SU-DHL-6 (cell line): ENCODE measurements at regions not wholly inside any gene's neighbourhood (a gene's known extent, or its start where the extent isn't known, plus 50 kb on each side); places are given as distances from the start of the nearest gene placed in this dataset.

Experiments
- H2AFZ ChIP-seq: fragments of 200-600 bp; sonication (generic); 2 replicates; pipeline ENCODE4 v1.6.1; 2014; ENCODE audit warnings: low read depth, mild to moderate bottlenecking, moderate library complexity, mixed read lengths, antibody characterized with exemption, low read length; ENCODE audit not compliant: severe bottlenecking
- H3F3A ChIP-seq: fragments of 200-600 bp; shearing (Covaris generic); 2 replicates; pipeline ENCODE4 v1.6.0; 2016; ENCODE audit warnings: antibody characterized with exemption, mild to moderate bottlenecking; ENCODE audit not compliant: insufficient read depth
- H3K27ac ChIP-seq: fragments of 200-600 bp; sonication (generic); 2 replicates; pipeline ENCODE4 v1.5.1; 2016; ENCODE audit warnings: low read depth, mild to moderate bottlenecking, low read length, moderate library complexity, mixed read lengths
- H3K27me3 ChIP-seq: fragments of 200-600 bp; sonication (generic), shearing (Covaris generic); 2 replicates; pipeline ENCODE4 v1.6.0; 2014; ENCODE audit warnings: mild to moderate bottlenecking, low read length
- H3K36me3 ChIP-seq: fragments of 200-600 bp; sonication (generic); 2 replicates; pipeline ENCODE4 v1.6.1; 2014; ENCODE audit warnings: mild to moderate bottlenecking, low read length, mixed read lengths
- H3K4me2 ChIP-seq: fragments of 300-600, 200-600 bp; shearing (Covaris generic), sonication (generic); 2 replicates; pipeline ENCODE4 v1.6.0; 2014; ENCODE audit warnings: low read length, low read depth, mild to moderate bottlenecking; ENCODE audit not compliant: poor library complexity, severe bottlenecking
- H3K4me3 ChIP-seq: fragments of 200-600 bp; sonication (generic); 2 replicates; pipeline ENCODE4 v1.5.1; 2014; ENCODE audit warnings: antibody characterized with exemption, low read length, mild to moderate bottlenecking, mixed read lengths; ENCODE audit not compliant: insufficient read depth, poor library complexity, severe bottlenecking
- H3K79me2 ChIP-seq: fragments of 200-600 bp; sonication (generic); 2 replicates; pipeline ENCODE4 v1.6.1; 2014; ENCODE audit warnings: mild to moderate bottlenecking, low read length, moderate library complexity; ENCODE audit not compliant: insufficient read depth
- H3K9ac ChIP-seq: fragments of 200-600 bp; sonication (generic); 2 replicates; pipeline ENCODE4 v1.7.0; 2014; ENCODE audit warnings: mild to moderate bottlenecking, low read length
- H3K9me2 ChIP-seq: fragments of 200-600 bp; sonication (generic); replicated peaks from 2 replicates; pipeline ENCODE4 v1.6.1; 2014; ENCODE audit warnings: low read length; ENCODE audit not compliant: insufficient read depth
- H3K9me3 ChIP-seq: fragments of 200-600 bp; sonication (generic); 2 replicates; pipeline ENCODE4 v1.6.1; 2014; ENCODE audit warnings: low read length, mixed read lengths; ENCODE audit not compliant: insufficient read depth
- H4K20me1 ChIP-seq: fragments of 200-600 bp; sonication (generic); 2 replicates; pipeline ENCODE4 v1.6.1; 2014; ENCODE audit warnings: low read depth, mild to moderate bottlenecking, antibody characterized with exemption, low read length, moderate library complexity, mixed read lengths
- CTCF ChIP-seq: fragments of 200-600 bp; sonication (generic); IDR thresholded peaks from one replicate; pipeline ENCODE4 v1.5.1; 2017; ENCODE audit warnings: antibody characterized with exemption, mild to moderate bottlenecking, low read length, moderate library complexity; ENCODE audit not compliant: insufficient read depth, poor library complexity, severe bottlenecking
- EZH2phosphoT487 ChIP-seq: fragments of 200-600 bp; sonication (generic), shearing (Covaris generic); conservative IDR thresholded peaks from 2 replicates; pipeline ENCODE4 v1.6.1; 2018; ENCODE audit warnings: mild to moderate bottlenecking, antibody characterized with exemption, low read length, moderate library complexity, mixed read lengths

- Histone ChIP-seq H3K9me3 (no peaks in the 10 kb centered on the region), H3K79me2 (no peaks in the 10 kb centered on the region), H3K9me2 (no peaks in the 10 kb centered on the region), H3K9ac (no peak overlapping the region), H3K36me3 (no peaks in the 10 kb centered on the region), H3K4me3 (no peak overlapping the region), H3K27me3 (no peaks in the 10 kb centered on the region), H2AFZ (no peak overlapping the region), H4K20me1 (no peaks in the 10 kb centered on the region), H3F3A (no peaks in the 10 kb centered on the region), H3K4me2 (no peak overlapping the region), H3K27ac (no peak overlapping the region)
- TF ChIP-seq CTCF (no peak), EZH2phosphoT487 (no peak)
Observed at GRCh38 chr19:28730791-28731512, 482.0 kb downstream of the UQCRFS1 start.

- Histone ChIP-seq H4K20me1 (no peaks in the 10 kb centered on the region), H3K9me2 (no peaks in the 10 kb centered on the region), H3K4me2 (no peak overlapping the region), H3K27me3 (no peaks in the 10 kb centered on the region), H3K79me2 (no peaks in the 10 kb centered on the region), H2AFZ (no peak overlapping the region), H3K9ac (no peak overlapping the region), H3K36me3 (no peaks in the 10 kb centered on the region), H3F3A (no peaks in the 10 kb centered on the region), H3K9me3 (no peaks in the 10 kb centered on the region), H3K4me3 (no peak overlapping the region), H3K27ac (no peak overlapping the region)
- TF ChIP-seq CTCF (no peak), EZH2phosphoT487 (no peak)
Observed at GRCh38 chr19:28727480-28728159, 485.3 kb downstream of the UQCRFS1 start.

- H3K4me3 ChIP-seq = no peak overlapping the region
Observed at GRCh38 chr19:28726533-28727479, 486.1 kb downstream of the UQCRFS1 start.

More at GRCh38 chr19:28726533-28727479, 486.1 kb downstream of the UQCRFS1 start:
- Histone ChIP-seq H3K79me2 (no peaks in the 10 kb centered on the region), H3K9me2 (no peaks in the 10 kb centered on the region), H3K36me3 (no peaks in the 10 kb centered on the region), H2AFZ (no peak overlapping the region), H4K20me1 (no peaks in the 10 kb centered on the region), H3K9ac (no peak overlapping the region), H3K27me3 (no peaks in the 10 kb centered on the region), H3K9me3 (no peaks in the 10 kb centered on the region), H3K27ac (no peak overlapping the region), H3K4me2 (no peak overlapping the region), H3F3A (no peaks in the 10 kb centered on the region)
- TF ChIP-seq EZH2phosphoT487 (no peak), CTCF (no peak)
